HCT116 (cell line): ENCODE measurements at regions not wholly inside any gene's neighbourhood (a gene's known extent, or its start where the extent isn't known, plus 50 kb on each side); places are given as distances from the start of the nearest gene placed in this dataset.

Experiments used
- EZH2 ChIP-seq: fragments of 200-600 bp; sonication (generic); IDR thresholded peaks from 2 replicates; pipeline ENCODE4 v1.6.1; 2017; ENCODE audit warnings: antibody characterized with exemption, mixed run types
- POLR2AphosphoS5 ChIP-seq: IDR thresholded peaks from 2 replicates; pipeline ENCODE4 v1.6.1; 2011; ENCODE audit warnings: mild to moderate bottlenecking, low read depth, low read length, moderate library complexity

DNA sequence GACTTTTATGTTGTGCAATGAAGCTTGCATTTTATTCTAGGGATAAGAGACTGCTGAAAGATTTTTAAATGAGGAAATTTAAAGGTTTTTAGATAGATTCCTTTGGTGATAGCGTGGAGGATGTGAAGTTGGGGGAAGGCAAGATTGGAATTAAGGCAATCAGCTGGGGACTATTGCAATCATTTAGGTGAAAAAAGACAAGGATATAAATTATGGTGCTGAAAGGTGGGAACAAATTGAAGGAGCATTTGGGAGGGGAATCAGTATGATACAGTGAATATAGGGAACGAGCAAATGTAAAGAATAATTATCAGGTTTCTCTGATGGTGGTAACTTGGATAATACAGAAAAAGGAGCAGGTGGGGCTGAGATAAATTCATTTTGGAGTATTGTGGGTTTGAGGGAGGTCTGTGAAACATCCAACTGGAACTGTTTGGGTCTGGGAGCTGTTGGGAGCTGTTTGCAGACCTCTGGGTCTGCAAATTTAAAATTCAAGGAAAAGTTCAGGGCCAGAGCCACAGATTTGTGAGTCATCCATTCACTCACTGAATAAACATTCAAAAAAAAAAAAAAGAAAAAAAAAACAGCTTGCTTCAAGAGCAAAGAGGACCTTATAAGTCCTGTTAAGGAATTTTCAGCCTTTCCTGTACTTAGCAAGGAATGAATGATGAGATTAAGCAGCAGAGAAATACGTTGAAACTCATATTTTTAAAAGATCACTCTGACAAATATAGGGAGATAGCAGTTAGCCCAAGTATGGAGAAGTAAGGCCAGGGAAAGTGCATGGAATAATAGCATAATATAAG, 257.5 kb upstream of the FN1 start:
- TF ChIP-seq EZH2 = no peak
- no peak for TF ChIP-seq POLR2AphosphoS5
